Stimulated activated CD8-positive, alpha-beta memory T cell treated with anti-CD3 and anti-CD28 coated beads, Interleukin-12 subunit alpha, Interleukin-12 subunit beta, amount 100 ng/mL, for 4 hours (primary cell): ENCODE measurements at regions not wholly inside any gene's neighbourhood (a gene's known extent, or its start where the extent isn't known, plus 50 kb on each side); places are given as distances from the start of the nearest gene placed in this dataset.
"Not testable (repeated sequence)": the region's sequence is repeated elsewhere in the genome, so short reads cannot be mapped to it uniquely, and the experiment has no call there.

ENCODE experiments used
- DNase-seq: peaks from one replicate; pipeline ENCODE4 v3.0.0-alpha.2; 2020; ENCODE audit warnings: low read depth

DNA sequence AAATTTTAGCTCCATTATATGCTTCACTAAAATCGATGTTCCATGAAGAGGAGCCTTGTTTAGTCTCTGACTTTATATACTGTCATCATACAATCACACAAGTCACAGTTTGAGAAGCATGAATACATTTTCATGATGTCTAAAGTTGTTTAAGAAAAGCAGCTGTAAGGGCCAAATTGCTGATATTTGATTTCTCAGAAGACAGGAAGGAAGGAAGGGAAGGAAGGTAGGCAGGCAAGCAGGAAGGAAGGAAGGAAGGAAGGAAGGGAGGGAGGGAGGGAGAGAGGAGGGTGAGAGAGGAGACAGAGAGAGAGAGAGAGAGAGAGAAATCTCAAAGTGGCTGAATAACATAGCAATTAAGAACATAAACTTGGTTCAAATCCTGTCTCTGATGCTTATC, 153.7 kb downstream of the RTL9 start:
- DNase-seq: no peak

DNA sequence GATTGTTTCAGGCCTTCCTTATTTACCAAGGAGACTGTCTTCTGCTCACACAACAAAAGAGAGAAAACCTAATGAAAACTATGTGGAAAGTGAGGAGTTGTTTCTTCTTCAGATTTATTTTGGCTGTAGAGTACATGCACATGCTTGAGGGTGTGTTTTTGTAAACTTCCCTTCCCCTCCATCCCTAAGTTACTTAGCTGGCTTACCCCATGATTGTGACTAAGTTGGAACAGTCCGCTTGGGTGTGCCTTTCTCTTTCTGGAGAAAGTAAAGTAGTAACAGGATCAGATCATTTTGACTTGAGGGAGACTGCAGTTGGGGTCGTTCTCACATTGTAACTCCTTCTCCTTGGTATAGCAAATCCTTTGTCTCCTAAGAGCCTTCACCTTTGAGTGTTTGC, 155.9 kb downstream of the RTL9 start:
- no peak for DNase-seq

DNA sequence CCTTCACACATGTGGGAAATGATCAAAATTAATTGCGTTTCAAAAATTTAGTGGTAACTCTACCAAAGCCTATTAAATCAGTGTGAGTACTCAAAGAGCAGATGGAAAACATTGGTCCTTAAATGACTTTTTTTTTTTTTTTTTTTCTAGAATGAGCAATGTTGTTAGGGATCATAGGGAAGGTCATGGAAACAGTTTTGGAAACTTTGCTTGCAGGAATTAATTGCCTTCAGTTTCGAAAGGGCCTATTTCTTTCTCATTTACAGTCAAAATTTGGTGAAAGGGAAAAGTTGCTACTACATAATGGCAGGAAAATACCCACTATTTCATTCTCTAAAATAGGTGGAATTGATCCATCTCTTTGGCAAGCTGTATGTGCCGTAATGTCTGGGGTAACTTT, 160.9 kb downstream of the RTL9 start:
- no peak for DNase-seq

DNA sequence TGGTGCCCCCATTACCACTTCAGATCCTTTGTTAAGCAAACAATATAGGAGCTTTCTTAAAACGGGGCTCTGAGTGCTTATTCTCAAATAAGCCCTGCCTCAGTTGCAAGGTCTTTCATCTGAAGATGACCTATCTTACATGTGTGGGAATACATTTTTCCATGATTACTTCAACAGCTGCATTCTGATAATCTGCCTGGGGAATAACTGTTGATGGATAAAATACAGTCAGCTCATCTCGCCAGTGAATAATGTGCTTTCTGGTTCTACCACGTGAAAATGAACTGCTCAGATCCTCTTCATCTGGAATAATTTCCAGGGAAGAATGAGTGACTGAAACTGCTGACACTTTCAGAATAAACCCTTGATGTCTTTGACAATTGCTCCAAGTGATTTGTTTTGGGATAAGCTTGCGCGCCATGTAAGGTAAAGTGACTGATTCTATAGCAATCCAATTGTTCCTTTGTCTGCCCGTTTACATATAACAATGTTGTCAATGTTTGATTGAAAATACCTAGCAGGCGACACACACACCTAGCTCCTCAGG, 161.3 kb downstream of the RTL9 start:
- no peak for DNase-seq

DNA sequence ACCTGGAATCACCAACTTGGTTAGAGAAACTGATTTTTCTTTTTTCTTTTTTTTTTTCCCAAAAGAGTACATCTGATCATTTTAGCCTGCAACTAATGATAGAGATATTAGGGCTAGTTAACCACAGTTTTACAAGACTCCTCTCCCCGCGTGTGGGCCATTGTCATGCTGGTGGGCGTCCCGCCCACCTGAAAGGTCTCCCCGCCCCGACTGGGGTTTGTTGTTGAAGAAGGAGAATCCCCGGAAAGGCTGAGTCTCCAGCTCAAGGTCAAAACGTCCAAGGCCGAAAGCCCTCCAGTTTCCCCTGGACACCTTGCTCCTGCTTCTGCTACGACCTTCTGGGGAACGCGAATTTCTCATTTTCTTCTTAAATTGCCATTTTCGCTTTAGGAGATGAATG, 162.0 kb downstream of the RTL9 start:
- not testable (repeated sequence) for DNase-seq

DNA sequence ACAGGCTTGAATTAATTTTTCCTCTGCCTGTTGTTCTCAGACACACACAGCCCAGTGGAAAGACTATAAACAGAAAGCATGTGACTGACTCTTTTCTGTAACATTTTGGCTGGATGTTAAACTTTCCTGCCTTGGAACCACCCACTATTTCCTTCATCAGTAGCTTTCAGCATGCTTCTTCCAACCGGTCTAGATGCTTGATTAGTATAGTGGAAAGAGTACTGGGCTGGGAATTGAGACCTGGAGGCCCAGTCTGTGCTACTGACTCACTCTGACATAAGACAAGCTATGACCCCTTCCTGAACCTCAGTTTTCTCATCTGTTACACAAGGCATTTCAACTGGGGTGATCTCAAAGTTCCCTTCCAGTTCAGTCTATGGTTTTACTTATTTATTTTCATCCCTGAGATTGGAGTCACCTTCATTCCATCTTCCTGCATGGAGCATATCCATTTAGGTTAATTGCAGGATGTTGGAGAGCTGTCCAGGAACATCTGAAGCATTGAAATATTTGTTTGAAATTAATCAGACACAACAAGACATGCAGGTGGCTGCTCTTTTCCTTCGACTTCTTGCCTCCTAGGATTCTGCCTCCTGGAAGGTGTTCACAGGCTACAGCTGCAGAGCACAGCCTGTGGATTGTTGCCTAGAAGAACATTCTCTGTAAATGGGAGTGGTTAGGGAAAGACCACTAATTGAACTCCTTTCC, 173.4 kb downstream of the RTL9 start:
- DNase-seq: no peak

DNA sequence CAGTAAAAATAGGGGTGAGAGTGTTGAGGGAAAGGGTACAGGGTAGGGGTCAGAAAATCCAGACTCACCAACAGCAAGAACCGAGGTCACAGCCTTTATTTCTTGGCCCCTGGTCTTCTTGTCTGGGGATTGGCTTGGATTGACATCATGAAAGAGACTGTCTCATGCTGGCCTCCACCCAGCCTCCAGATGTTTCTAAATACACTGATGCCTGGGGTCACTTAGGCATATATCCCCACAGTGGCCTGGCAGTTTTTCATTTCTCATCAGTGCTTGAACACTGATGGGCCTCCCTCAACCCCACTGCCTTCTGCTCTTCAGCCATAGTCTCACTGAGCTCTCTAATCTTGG, 173.9 kb downstream of the RTL9 start:
- DNase-seq: no peak

DNA sequence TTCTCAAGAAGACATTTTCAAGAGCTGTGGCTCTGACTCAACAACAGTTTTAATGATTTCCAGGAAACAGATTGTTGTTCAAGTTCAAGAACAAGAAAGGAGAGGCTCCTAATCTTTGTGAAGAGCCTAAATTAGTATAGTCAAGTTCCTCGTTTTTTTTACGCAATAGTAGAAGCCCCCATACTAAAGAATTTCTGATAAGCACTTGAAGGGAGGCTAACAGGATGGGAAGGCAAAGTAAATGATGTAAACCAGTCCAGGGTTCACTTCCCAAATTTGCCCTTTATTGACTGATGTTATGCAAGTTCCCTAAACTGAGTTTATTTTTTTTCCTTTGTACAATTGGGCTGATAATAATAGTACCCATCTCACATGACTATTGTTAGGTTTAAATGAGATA, 178.2 kb downstream of the RTL9 start:
- DNase-seq: no peak

DNA sequence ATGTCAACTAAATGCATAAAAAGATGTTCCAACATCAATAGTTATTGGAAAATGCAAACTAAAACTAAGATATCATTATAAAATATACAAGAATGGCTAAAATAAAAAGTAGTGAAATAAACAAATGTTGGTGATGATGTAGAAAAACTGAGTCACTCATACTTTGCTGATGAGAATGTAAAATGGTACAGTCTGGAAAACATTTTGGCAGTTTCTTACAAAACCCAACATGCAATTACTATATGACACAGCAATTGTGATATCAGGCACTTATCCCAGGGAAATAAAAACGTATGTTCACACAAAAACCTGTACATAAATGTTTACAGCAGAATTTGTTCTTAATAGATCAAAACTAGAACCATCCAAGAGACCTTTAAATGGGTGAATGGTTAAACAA, 182.6 kb downstream of the RTL9 start:
- no peak for DNase-seq

DNA sequence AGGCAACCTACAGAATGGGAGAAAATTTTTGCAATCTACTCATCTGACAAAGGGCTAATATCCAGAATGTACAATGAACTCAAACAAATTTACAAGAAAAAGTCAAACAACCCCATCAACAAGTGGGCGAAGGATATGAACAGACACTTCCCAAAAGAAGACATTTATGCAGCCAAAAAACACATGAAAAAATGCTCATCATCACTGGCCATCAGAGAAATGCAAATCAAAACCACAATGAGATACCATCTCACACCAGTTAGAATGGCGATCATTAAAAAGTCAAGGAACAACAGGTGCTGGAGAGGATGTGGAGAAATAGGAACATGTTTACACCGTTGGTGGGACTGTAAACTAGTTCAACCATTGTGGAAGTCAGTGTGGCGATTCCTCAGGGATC, 192.2 kb downstream of the RTL9 start:
- DNase-seq: not testable (repeated sequence)

DNA sequence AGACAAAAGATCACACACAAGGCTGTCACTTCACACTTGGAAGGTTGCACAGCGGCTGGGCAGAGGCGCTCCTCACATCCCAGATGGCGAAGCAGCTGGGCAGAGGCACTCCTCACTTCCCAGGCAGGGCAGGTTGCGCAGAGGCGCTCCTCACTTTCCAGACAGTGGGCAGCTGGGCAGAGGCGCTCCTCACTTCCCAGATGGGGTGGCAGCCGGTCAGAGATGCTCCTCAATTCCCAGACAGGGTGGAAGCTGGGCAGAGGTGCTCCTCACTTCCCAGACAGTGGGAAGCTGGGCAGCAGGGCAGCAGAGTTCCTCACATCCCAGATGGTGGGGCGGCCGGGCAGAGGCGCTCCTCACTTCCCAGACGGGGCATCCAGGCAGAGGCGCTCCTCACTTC, 199.2 kb downstream of the RTL9 start:
- DNase-seq: no peak

DNA sequence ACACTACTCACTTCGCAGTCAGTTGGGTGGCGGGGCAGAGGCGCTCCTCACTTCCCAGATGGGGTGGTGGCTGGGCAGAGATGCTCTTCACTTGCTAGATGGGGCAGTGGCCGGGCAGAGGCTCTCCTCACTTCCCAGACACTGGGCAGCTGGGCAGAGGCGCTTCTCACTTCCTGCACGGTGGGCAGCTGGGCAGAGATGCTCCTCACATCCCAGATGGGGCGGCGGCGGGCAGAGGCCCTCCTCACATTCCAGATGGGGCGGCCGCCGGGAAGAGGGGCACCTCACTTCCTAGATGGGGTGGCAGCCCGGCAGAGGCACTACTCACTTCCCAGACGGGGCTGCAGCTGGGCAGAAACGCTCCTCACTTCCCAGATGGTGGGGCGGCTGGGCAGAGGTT, 199.8 kb downstream of the RTL9 start:
- no peak for DNase-seq

DNA sequence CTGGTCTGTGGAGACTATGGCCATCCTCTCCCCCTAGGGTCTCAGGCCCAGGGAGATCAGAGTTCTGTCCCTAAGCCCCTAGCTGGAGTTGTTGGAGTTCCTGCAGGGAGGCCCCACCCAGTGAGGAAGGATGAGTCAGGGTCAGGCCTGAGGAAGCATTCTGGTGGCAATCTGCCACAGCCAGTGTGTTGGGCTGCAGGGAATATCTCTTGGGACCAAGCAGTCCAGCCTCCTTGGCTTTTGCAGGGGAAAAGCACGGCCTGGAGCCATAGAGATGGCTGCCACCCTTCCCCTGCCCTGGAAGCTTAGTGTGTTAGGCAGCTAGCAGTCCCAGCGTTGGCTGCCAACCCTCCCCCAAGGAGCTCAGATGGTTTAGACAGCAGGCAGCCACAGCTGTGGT, 202.4 kb downstream of the RTL9 start:
- no peak for DNase-seq

DNA sequence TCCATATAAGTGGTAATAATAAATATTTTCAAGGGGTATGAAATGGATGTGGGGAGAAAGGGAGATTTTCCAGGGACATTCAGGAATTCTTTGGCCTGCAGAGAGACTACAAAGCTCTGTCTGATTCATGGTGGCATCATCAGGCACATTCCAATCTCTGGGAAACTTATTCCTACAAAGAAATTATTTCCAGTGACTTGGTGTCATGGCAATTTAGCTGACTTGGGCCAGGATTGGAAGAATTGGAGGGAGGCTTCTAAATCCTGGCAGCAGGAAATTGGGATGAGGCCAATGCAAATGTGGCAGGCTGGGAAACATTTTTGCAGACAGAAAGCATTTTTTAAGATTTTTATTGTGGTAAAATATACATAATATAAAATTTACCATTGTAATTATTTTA, 204.6 kb downstream of the RTL9 start:
- no peak for DNase-seq

DNA sequence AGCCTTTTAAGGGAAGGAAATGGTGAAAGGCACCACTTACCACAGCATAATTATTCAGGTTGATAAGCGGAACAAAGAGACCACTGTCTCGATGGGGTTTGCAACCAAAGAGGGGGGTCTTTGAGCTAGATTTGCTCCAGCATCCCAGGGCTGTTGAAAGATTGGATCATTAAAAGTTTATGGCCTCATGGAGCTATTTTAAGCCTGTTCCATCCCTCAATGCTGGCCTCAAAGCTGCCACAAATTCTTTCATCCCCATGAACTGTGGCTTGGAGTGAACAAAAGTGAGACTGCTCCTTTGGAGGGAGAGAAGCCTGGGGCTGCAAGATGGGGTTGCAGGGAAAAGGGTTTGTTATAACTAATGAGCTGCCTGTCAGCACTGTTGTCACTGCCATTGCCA, 209.8 kb downstream of the RTL9 start:
- no peak for DNase-seq

DNA sequence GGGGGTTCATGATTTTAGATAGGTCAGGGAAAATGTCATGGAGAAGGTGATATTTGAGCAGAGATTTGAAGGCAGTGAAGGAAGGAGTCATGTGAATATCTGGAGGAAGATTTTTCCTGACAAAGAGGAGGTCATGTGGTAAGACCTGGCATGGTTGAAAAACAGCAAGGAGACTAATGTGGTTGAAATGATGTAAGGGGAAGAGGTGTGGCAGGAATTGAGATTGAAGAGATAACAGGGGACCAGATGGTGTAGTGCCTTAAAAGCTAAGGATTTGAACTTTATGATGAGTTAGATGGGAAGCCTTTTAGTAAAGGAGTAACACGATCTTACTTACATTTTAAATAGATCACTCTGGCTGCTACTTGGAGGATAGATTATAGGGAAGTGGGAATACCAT, 210.9 kb downstream of the RTL9 start:
- DNase-seq: no peak

DNA sequence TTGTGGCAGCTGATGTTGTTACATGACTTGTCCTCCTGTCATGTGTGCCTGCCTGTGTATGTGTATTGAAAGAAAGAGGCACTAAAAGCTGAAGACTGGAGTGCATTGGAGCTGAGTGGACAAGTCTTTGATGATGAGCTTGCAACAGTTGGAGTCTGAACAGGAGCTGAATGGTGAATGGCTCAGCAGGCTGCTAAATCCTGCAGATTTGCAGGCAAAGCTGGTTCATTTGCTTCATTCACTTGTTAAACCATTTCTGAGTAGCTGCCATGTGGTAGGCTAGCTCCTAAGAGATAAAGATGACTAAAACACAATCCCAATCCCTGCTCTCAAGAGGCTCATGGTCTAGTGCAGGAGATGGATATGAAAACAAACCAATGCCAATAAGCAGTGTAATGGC, 217.3 kb downstream of the CHRDL1 start:
- DNase-seq: no peak

DNA sequence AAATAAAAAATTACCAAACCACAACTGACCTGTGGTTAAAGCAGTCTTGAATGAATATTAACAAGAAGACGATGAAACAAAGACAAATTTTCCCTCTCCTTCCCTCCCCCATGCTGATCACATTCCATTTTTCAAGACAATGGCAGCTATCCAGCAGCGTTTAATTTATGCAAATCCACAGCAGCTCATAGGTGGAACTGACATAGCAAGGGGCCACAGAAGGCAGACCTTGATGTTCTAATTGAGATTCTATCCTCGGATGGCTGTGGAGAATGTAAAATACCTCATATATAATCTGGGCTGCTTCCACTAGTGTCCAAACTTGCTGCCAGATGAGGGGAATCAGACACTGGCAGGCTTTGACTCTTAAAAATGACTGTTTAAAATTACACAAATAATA, 211.5 kb downstream of the CHRDL1 start:
- no peak for DNase-seq

DNA sequence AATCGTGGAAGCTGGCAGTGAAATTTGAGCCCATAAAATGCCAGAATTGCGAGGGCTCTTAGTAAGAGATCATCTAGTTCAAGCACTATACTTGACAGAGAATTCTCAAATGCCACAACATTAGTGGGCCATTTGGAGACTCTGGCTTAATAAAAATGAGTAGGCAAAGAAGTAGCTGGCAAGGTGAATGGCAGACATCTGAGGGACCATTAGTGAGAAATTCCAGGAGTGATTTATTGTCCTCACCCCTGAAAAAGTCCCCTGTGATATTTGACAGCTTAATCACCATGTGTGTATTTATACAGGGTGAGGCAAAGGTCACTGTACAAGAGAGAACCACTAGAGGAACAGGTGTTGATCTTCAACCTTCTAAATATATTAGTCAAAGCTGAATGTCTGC, 207.5 kb downstream of the CHRDL1 start:
- no peak for DNase-seq

DNA sequence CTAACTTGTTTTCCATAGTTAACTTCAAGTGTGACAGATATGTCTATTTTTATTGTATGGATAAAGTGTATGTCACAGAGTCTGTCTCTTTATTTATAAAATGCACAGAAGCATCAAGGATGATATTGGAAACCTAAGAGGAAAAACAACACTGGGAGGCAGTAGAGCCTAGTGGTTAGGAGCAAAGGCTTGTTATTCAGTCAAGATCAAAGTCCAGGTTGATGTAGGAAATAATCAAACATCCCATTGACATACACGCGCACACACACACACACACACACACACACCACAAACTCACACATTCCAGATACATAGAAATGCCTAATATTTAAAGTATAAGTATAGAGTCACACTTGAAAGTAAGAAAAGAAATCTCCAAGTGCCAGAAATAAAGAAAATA, 206.8 kb downstream of the CHRDL1 start:
- DNase-seq: no peak

DNA sequence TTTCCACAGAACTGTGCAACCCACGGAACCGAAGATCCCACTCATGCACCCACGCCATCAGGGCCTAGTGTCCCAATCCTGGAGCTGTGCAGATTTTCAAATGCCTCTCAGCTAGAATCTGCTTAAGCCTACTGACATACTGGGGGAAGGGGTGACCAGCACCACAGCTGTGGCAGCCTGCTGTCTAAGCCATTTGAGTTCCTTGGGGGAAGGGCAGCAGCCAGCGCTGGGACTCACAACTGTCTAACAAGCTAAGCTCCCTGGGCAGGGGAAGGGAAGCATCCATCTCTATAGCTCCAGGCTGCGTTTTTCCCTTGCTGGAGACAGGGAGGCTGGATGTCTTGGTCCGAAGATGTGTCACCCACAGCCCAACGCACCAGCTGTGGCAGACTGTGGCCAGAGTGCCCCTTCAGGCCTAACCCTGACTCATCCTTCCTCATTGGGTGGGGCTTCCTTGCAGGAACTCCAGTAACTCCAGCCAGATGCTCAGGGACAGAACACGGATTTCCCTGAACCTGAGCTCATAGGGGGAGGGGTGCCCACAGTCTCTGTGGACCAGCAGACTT, 194.8 kb downstream of the CHRDL1 start:
- no peak for DNase-seq

DNA sequence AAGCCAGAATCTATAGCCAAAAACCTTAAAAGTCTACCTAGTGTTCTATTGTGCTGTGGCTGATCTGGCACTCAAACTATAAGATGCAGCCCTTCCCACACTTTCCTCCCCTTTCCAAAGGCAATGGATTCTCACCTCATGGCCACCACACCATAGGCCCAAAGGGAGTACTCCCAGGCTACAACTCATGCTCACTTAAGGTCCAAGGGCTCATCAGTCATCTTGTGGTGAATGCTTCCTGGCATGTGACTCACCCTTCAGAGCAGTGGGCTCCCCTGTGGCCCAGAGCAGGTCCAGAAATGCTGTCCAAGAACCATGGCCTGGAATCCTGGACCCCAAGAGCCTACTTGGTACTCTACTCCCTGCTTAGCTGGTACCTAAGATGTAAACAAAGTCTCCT, 181.0 kb downstream of the CHRDL1 start:
- no peak for DNase-seq
